Epithelial cell of proximal tubule (primary cell): ENCODE measurements at regions not wholly inside any gene's neighbourhood (a gene's known extent, or its start where the extent isn't known, plus 50 kb on each side); places are given as distances from the start of the nearest gene placed in this dataset.

ENCODE experiments used
- DNase-seq: peaks from one replicate; pipeline ENCODE4 v3.0.0-alpha.2; 2011; ENCODE audit warnings: low read depth
- H3K4me3 ChIP-seq: 2 replicates; pipeline ENCODE4 v1.5.1; 2011; ENCODE audit warnings: low read depth, mild to moderate bottlenecking, low read length
- TF ChIP-seq, protein P1 (sequence below): conservative IDR thresholded peaks from 2 replicates; pipeline ENCODE4 v1.5.1; 2012; ENCODE audit warnings: low read depth, mild to moderate bottlenecking, low read length

DNA sequence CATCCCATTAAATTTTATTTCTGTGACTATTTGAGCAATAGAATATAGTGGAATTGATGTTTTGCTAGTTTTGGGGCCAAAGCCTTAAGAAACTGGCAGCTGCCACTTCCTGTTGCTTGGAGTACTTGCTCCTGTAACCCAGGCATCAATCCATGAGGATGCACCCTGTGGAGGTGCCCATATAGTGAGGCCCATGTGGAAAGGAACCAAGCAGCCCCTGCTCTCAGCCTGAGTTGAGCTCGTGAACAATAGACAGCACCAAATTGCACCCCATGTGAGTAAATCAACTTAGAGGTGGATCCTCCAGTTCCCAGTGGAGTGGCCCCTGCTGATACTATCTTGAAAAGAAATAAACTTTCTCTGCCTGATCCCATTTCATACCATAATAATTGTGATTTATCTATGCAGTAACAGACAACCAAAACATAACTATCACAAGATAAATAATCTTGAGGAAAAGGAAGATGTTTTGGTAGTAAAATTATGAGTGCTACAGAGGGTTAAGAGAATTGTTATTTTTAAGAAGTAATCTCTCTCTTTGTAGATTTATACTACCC lies 481.9 kb downstream of the TBC1D32 start:
- H3K4me3 ChIP-seq: no peak overlapping the region
- no peak for DNase-seq
- TF ChIP-seq, protein P1, sequence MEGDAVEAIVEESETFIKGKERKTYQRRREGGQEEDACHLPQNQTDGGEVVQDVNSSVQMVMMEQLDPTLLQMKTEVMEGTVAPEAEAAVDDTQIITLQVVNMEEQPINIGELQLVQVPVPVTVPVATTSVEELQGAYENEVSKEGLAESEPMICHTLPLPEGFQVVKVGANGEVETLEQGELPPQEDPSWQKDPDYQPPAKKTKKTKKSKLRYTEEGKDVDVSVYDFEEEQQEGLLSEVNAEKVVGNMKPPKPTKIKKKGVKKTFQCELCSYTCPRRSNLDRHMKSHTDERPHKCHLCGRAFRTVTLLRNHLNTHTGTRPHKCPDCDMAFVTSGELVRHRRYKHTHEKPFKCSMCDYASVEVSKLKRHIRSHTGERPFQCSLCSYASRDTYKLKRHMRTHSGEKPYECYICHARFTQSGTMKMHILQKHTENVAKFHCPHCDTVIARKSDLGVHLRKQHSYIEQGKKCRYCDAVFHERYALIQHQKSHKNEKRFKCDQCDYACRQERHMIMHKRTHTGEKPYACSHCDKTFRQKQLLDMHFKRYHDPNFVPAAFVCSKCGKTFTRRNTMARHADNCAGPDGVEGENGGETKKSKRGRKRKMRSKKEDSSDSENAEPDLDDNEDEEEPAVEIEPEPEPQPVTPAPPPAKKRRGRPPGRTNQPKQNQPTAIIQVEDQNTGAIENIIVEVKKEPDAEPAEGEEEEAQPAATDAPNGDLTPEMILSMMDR: no peak

DNA sequence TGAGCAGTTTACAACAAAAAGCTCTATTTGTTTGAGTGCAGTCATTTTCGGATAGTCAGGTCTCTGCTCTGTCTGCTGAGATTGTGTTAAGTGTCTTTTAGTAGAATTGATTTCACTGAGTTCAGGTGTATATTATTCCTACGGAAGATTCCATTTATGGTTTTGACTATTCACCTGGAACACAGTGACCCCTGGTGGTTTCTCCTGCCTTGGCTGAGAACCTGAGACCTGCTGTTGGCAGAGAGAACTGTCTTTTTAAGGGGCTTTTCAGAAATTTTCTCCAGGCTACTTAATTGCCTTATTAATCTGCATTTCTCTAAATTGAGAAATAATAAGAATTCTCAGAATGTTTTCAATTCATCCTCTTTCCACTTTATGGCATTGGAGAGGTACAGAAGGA lies 508.0 kb downstream of the TBC1D32 start:
- H3K4me3 ChIP-seq: no peak overlapping the region
- TF ChIP-seq, protein P1: peak; percentile 74
- no peak for DNase-seq

DNA sequence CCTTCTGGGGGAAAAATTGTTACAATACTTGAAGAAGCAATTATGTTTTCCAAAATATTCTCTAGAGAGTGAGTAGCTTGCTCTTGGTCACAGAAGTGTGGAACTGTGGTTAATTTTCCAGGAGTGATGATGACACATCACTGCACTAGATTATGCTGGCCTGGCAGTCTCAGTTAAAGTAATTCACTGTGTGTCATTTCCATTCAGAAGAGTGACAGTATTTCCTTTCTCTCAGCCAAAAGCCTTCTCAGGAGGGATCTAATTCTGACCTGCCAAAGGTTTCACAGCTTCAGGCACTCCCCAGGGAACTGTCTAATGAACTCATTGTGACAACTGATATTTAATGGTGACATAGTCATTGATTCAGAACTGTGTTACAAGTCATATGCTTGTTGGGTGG lies 517.5 kb downstream of the TBC1D32 start:
- TF ChIP-seq, protein P1: no peak
- no peak overlapping the region for H3K4me3 ChIP-seq
- no peak for DNase-seq

DNA sequence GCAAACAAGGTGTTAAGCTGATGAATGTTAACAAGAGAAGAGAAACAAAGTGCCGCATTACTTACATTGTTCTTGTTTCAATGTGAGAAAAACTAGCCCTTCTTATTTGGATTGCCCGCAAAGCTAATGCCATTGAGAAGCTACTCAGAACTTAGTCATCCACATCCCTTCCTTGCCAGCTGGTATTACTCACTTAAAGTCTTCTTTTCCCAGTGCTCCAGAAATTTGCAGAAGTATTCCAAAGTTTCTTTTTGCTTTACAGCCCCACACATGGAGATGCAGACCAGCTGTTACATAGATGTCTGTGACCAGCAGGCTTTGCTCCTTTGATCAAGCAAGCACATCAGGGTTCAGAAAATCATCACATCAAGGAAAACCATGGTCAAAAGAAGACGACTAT lies 529.0 kb downstream of the TBC1D32 start:
- no peak overlapping the region for H3K4me3 ChIP-seq
- DNase-seq: no peak
- TF ChIP-seq, protein P1: no peak

DNA sequence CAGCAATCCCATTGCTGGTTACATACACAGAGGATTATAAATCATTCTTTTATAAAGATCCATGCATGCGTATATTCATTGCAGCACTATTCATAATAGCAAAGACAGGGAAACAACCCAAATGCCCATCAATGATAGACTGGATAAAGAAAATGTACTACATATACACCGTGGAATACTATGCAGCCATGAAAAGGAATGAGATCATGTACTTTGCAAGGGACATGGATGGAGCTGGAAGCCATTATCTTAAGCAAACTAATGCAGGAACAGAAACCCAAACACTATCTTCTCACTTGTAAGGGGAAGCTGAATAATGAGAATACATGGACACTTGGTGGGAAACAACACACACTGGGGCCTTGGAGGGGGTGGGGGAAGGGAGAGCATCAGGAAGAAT lies 529.7 kb downstream of the TBC1D32 start:
- DNase-seq: no peak
- no peak overlapping the region for H3K4me3 ChIP-seq
- TF ChIP-seq, protein P1: no peak

DNA sequence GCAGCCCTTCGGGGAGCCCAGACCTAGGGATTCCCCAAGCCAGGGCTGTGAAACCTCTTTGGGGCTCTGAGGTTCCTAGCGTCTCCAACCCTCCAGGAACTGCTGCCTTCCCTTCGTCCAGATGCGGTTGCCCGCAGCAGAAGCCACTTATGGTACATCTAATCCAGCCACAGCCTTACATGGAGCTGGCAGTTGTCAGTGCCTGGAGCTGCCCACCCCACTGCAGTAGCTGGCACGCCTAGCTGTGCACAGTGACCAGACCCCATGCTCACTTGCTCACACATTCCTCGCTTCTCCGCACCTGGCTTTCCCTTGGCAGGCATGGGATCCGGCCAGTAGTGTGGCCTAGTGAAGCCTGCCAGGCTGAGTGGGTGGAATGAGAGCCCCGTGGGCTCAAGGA lies 547.6 kb downstream of the TBC1D32 start:
- TF ChIP-seq, protein P1: no peak
- H3K4me3 ChIP-seq: no peak overlapping the region

DNA sequence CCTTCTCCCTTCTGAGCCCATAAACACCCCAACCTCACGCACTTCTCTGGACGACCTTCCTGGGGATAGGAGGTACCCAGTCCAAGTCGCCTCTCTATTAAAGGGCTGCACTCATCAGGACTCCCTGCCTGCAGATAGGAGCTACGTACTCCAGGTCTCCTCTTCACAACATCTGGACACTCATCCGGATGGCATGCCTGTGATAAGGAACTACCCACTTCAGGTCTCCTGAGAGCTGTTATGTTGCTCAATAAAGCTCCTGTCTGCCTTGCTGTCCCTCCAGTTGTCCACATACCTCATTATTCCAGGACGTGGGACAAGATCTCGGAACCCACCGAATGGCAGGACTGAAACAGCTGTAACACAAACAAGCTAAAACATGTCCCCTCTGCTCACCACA lies 548.0 kb downstream of the TBC1D32 start:
- no peak overlapping the region for H3K4me3 ChIP-seq
- DNase-seq: no peak
- TF ChIP-seq, protein P1: no peak

More for the DNA sequence above, 547.6 kb downstream of the TBC1D32 start:
- no peak for DNase-seq
